ENCODE measurements at regions not wholly inside any gene's neighbourhood (a gene's known extent, or its start where the extent isn't known, plus 50 kb on each side); places are given as distances from the start of the nearest gene placed in this dataset.
A peak's percentile ranks its signal among the peaks of the same experiment; 100 is the strongest.

DNA sequence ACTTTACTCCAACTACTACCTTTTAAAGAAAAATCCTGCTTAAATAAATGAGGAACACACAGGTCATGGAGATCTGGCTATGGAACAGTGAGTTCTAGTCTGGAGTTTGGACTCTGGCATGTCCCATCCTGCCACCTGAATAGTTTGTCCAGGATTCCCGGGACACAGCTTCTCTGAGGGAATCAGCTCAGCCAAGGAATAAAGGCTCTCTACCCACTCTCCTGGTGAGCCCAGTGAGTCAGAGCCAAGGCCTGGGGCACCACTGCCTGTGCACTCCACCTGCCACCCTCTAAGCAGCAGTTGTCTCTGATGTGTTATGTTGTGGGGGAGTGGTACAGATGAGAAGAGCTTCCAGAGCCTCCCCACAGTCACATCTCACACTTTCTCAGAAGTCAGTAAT lies 113.5 kb downstream of the HTR5A start:
- WGBS = 40% methylated on average over 1 of the region's 1 CpG
- Histone ChIP-seq H3K36me3 (ENCODE audit: control insufficient read depth in 4 of 4, insufficient read depth in 3 of 4, low read depth in 1 of 4, low read length in 3 of 4) (peaks cover 0 to 3% (median 0%) of the 10 kb centered on the region in 4 donors), H3K27ac (ENCODE audit: low read depth in 1 of 2, low read length in 2 of 2) (no peak overlapping the region), H3K9me3 (ENCODE audit: control insufficient read depth in 4 of 4, low read length in 3 of 4) (peaks cover 9 to 17% (median 10%) of the 10 kb centered on the region in 4 donors), H3K27me3 (ENCODE audit: control insufficient read depth in 4 of 4, insufficient read depth in 4 of 4, low read length in 3 of 4) (no peaks in the 10 kb centered on the region), H3K4me3 (ENCODE audit: low read depth in 1 of 3, low read length in 3 of 3) (no peak overlapping the region), H3K4me1 (ENCODE audit: control insufficient read depth in 4 of 4, insufficient read depth in 4 of 4, low read length in 3 of 4) (peaks cover 0 to 9% (median 5%) of the 10 kb centered on the region in 4 donors), H3K9ac (ENCODE audit: low read depth in 1 of 2, low read length in 2 of 2) (no peak overlapping the region)
- DNase-seq (ENCODE audit: low spot score) = no peak
- TF ChIP-seq, protein P1, sequence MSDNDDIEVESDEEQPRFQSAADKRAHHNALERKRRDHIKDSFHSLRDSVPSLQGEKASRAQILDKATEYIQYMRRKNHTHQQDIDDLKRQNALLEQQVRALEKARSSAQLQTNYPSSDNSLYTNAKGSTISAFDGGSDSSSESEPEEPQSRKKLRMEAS (IDR thresholded peaks at IDR 0.05) = no peak
- TF ChIP-seq JUND (IDR thresholded peaks at IDR 0.05) (no peak), SP1 (IDR thresholded peaks at IDR 0.05) (peak; percentile 29), RAD21 (IDR thresholded peaks at IDR 0.05) (no peak), FOXA2 (IDR thresholded peaks at IDR 0.05) (no peak), YY1 (IDR thresholded peaks at IDR 0.05) (no peak), TAF1 (conservative IDR thresholded peaks at IDR 0.05) (no peak), GABPA (IDR thresholded peaks at IDR 0.05 in 1 of 2, conservative IDR thresholded peaks at IDR 0.05 in 1 of 2) (no peak), HNF4A (conservative IDR thresholded peaks at IDR 0.05) (peak; percentile 48 to 78), FOXA1 (IDR thresholded peaks at IDR 0.05) (no peak), EGR1 (IDR thresholded peaks at IDR 0.05; ENCODE audit: low read depth in 2 of 2) (no peak), RXRA (IDR thresholded peaks at IDR 0.05) (peak in 1 of 2 donors; percentile 24)
- TF ChIP-seq, protein P2, sequence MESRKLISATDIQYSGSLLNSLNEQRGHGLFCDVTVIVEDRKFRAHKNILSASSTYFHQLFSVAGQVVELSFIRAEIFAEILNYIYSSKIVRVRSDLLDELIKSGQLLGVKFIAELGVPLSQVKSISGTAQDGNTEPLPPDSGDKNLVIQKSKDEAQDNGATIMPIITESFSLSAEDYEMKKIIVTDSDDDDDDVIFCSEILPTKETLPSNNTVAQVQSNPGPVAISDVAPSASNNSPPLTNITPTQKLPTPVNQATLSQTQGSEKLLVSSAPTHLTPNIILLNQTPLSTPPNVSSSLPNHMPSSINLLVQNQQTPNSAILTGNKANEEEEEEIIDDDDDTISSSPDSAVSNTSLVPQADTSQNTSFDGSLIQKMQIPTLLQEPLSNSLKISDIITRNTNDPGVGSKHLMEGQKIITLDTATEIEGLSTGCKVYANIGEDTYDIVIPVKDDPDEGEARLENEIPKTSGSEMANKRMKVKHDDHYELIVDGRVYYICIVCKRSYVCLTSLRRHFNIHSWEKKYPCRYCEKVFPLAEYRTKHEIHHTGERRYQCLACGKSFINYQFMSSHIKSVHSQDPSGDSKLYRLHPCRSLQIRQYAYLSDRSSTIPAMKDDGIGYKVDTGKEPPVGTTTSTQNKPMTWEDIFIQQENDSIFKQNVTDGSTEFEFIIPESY (IDR thresholded peaks at IDR 0.05) = no peak
- TF ChIP-seq, protein P3, sequence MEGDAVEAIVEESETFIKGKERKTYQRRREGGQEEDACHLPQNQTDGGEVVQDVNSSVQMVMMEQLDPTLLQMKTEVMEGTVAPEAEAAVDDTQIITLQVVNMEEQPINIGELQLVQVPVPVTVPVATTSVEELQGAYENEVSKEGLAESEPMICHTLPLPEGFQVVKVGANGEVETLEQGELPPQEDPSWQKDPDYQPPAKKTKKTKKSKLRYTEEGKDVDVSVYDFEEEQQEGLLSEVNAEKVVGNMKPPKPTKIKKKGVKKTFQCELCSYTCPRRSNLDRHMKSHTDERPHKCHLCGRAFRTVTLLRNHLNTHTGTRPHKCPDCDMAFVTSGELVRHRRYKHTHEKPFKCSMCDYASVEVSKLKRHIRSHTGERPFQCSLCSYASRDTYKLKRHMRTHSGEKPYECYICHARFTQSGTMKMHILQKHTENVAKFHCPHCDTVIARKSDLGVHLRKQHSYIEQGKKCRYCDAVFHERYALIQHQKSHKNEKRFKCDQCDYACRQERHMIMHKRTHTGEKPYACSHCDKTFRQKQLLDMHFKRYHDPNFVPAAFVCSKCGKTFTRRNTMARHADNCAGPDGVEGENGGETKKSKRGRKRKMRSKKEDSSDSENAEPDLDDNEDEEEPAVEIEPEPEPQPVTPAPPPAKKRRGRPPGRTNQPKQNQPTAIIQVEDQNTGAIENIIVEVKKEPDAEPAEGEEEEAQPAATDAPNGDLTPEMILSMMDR (IDR thresholded peaks at IDR 0.05; ENCODE audit: low read depth, low read length, missing input control) = no peak

DNA sequence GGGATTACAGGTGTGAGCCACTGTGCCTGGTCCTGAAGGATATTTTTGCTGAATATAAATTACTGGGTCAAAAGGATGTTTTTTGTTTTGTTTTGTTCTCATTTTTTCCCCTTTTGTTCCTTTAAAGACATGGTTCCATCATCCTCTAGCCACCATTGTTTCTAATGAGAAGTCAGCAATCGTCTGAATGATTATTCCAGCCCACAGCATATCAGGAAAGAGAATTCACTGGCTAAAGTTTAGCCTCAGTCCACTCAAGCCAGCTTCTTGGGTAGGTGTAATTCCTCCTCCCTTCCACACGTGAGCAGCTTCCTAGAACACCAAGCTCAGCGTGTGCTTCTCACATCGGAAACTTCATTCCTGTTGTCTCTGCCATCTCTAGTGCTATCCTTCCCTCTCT lies 112.8 kb upstream of the INSIG1 start:
- DNase-seq (ENCODE audit: low spot score) = no peak
- peaks cover 9 to 17% (median 10%) of the 10 kb centered on the region in 4 donors for H3K9me3 ChIP-seq (ENCODE audit: control insufficient read depth in 4 of 4, low read length in 3 of 4)

More for the DNA sequence above, 112.8 kb upstream of the INSIG1 start:
- Histone ChIP-seq H3K9ac (ENCODE audit: low read depth in 1 of 2, low read length in 2 of 2) (no peak overlapping the region), H3K4me1 (ENCODE audit: control insufficient read depth in 4 of 4, insufficient read depth in 4 of 4, low read length in 3 of 4) (peaks cover 0 to 14% (median 12%) of the 10 kb centered on the region in 4 donors), H3K27me3 (ENCODE audit: control insufficient read depth in 4 of 4, insufficient read depth in 4 of 4, low read length in 3 of 4) (no peaks in the 10 kb centered on the region), H3K27ac (ENCODE audit: low read depth in 1 of 2, low read length in 2 of 2) (no peak overlapping the region), H3K4me3 (ENCODE audit: low read depth in 1 of 3, low read length in 3 of 3) (peak overlapping the region in 1 of 3 donors; percentile 43), H3K36me3 (ENCODE audit: control insufficient read depth in 4 of 4, insufficient read depth in 3 of 4, low read depth in 1 of 4, low read length in 3 of 4) (peaks cover 0 to 3% (median 0%) of the 10 kb centered on the region in 4 donors)
- no peak for TF ChIP-seq RXRA (IDR thresholded peaks at IDR 0.05)
- no peak for TF ChIP-seq FOXA1 (IDR thresholded peaks at IDR 0.05)
- TF ChIP-seq TAF1 (conservative IDR thresholded peaks at IDR 0.05) = no peak
- TF ChIP-seq, protein P2 (IDR thresholded peaks at IDR 0.05) = no peak
- TF ChIP-seq HNF4A (conservative IDR thresholded peaks at IDR 0.05) = no peak
- no peak for TF ChIP-seq YY1 (IDR thresholded peaks at IDR 0.05)
- TF ChIP-seq RAD21 (IDR thresholded peaks at IDR 0.05) = no peak
- TF ChIP-seq NR2F2 (IDR thresholded peaks at IDR 0.05) = no peak
- TF ChIP-seq, protein P1 (IDR thresholded peaks at IDR 0.05) = no peak
- no peak for TF ChIP-seq JUND (IDR thresholded peaks at IDR 0.05)
- TF ChIP-seq, protein P4, sequence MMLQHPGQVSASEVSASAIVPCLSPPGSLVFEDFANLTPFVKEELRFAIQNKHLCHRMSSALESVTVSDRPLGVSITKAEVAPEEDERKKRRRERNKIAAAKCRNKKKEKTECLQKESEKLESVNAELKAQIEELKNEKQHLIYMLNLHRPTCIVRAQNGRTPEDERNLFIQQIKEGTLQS (IDR thresholded peaks at IDR 0.05) = no peak
- TF ChIP-seq, protein P5, sequence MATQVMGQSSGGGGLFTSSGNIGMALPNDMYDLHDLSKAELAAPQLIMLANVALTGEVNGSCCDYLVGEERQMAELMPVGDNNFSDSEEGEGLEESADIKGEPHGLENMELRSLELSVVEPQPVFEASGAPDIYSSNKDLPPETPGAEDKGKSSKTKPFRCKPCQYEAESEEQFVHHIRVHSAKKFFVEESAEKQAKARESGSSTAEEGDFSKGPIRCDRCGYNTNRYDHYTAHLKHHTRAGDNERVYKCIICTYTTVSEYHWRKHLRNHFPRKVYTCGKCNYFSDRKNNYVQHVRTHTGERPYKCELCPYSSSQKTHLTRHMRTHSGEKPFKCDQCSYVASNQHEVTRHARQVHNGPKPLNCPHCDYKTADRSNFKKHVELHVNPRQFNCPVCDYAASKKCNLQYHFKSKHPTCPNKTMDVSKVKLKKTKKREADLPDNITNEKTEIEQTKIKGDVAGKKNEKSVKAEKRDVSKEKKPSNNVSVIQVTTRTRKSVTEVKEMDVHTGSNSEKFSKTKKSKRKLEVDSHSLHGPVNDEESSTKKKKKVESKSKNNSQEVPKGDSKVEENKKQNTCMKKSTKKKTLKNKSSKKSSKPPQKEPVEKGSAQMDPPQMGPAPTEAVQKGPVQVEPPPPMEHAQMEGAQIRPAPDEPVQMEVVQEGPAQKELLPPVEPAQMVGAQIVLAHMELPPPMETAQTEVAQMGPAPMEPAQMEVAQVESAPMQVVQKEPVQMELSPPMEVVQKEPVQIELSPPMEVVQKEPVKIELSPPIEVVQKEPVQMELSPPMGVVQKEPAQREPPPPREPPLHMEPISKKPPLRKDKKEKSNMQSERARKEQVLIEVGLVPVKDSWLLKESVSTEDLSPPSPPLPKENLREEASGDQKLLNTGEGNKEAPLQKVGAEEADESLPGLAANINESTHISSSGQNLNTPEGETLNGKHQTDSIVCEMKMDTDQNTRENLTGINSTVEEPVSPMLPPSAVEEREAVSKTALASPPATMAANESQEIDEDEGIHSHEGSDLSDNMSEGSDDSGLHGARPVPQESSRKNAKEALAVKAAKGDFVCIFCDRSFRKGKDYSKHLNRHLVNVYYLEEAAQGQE (IDR thresholded peaks at IDR 0.05) = no peak
- TF ChIP-seq FOXA2 (IDR thresholded peaks at IDR 0.05) = no peak
- TF ChIP-seq GABPA (IDR thresholded peaks at IDR 0.05 in 1 of 2, conservative IDR thresholded peaks at IDR 0.05 in 1 of 2) = no peak
- TF ChIP-seq, protein P3 (IDR thresholded peaks at IDR 0.05; ENCODE audit: low read depth, low read length, missing input control) = no peak
- TF ChIP-seq EGR1 (IDR thresholded peaks at IDR 0.05; ENCODE audit: low read depth in 2 of 2) = no peak
- no peak for TF ChIP-seq HNF4G (IDR thresholded peaks at IDR 0.05)
- 79% methylated on average over 4 of the region's 4 CpGs for WGBS
